Erythroblast (primary cell): ENCODE measurements at regions not wholly inside any gene's neighbourhood (a gene's known extent, or its start where the extent isn't known, plus 50 kb on each side); places are given as distances from the start of the nearest gene placed in this dataset.
"Not testable (repeated sequence)": the region's sequence is repeated elsewhere in the genome, so short reads cannot be mapped to it uniquely, and the experiment has no call there.

Experiments used
- DNase-seq, 2 experiments: peaks; one replicate each; lab custom pipeline; 2025; lab: John Stamatoyannopoulos, UW
- GATA1 ChIP-seq: IDR thresholded peaks from 2 replicates; pipeline ENCODE4 v1.6.1; 2011; ENCODE audit warnings: low read depth, mild to moderate bottlenecking, control low read depth, low read length, moderate library complexity
- POLR2A ChIP-seq: IDR thresholded peaks from 2 replicates; pipeline ENCODE4 v1.6.1; 2011; ENCODE audit warnings: mild to moderate bottlenecking, low read length

GRCh38 chr3:82129221-82129801 is 367.9 kb upstream of the GBE1 start:
- TF ChIP-seq POLR2A (no peak), GATA1 (no peak)
- DNase-seq: no peak

DNA sequence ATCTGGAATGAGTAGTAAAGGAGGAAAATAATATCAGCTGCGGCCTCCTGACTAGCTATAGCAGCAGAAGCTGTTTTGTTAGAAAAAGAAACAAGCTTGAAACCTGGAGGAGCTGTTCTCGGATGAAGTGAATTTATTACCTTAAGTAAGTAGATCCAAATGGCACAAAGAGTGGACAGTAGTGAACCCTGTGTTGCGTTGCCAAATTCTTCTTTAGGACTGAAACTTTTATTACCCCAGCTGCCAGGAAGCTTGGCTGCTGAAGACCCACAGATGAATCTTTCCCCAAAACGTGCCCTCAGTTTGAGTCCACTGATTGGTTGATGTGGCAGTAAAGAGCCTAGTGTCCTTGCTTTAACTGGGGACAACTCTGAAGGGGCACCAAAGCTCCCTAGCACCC is 366.8 kb upstream of the GBE1 start:
- no peak for DNase-seq
- no peak for TF ChIP-seq POLR2A
- no peak for TF ChIP-seq GATA1

- TF ChIP-seq POLR2A (no peak), GATA1 (no peak)
- no peak for DNase-seq
These were observed 361.3 kb upstream of the GBE1 start for GRCh38 chr3:82122554-82123345.

- TF ChIP-seq POLR2A: no peak
- TF ChIP-seq GATA1: no peak
- no peak for DNase-seq
These were observed 353.1 kb upstream of the GBE1 start for GRCh38 chr3:82114589-82114988.

DNA sequence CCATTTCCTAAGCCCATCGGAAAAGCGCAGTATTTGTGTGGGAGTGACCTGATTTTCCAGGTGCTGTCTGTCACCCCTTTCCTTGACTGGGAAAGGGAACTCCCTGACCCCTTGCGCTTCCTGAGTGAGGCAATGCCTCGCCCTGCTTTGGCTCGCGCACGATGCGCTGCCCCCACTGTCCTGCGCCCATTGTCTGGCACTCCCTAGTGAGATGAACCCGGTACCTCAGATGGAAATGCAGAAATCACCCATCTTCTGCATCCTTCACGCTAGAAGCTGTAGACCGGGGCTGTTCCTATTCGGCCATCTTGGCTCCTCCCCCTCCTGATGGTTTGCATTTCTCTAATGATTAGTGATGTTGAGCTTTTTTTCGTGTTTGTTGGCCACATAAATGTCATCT is 349.3 kb upstream of the GBE1 start:
- DNase-seq: not testable (repeated sequence)

- TF ChIP-seq GATA1: no peak
- TF ChIP-seq POLR2A: no peak
- no peak for DNase-seq
These were observed 341.8 kb upstream of the GBE1 start for GRCh38 chr3:82103241-82103640.

DNA sequence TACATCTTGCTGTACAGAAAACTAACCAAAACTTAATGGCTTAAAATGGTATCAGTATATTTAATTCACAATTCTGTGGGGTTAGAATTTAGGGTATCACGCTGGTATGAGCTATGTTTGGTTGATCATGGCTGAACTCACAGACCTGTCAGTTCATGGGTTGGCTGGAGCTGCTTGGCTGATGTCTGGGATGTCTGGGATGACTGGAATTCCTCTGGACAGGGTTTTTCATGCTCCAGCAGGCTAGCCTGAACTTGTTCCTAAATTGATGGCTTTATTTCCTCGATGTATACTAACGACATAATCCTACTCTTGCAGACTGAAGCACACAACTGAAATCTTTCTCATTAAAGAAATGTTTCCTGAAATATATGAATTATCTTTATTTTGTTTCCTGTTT is 338.9 kb upstream of the GBE1 start:
- TF ChIP-seq POLR2A (no peak), GATA1 (no peak)

DNA sequence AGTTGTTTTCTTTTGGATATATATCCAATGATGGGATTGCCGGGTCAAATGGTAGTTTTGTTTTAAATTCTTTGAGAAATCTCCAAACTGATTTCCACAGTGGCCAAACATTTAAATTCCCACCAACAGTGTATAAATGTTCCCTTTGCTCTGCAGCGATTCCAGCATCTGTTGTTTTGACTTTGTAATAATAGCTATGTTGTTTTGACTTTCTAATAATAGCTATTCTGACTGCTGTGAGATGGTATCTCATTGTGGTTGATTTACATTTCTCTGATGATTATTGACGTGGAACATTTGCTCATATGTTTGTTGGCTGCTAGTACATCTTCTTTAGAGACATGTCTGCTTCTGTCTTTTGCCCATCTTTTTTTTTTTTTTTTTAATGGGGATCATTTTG is 332.2 kb upstream of the GBE1 start:
- TF ChIP-seq POLR2A (no peak), GATA1 (no peak)
- no peak for DNase-seq

More for the DNA sequence above, 338.9 kb upstream of the GBE1 start:
- no peak for DNase-seq

DNA sequence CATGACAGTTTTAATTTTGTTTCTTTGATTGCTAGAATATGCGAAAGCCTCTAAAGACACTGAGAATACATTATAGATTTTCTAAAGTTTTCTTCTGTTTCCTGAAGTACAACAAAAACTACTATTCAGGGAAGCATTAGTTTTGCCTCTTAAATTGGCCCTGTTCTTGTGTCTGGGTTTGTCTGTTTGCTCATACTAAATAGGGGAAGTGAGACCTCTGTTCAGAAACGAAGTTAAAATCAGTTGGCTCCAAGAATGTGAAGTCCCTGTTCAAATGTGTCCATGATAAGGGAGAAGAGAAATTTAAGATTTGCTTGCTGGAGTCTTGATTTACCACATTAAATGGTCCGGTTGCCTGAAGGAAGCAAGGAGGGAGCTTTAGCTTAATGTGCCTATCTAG is 327.3 kb upstream of the GBE1 start:
- DNase-seq: no peak
- TF ChIP-seq GATA1 (no peak), POLR2A (no peak)

DNA sequence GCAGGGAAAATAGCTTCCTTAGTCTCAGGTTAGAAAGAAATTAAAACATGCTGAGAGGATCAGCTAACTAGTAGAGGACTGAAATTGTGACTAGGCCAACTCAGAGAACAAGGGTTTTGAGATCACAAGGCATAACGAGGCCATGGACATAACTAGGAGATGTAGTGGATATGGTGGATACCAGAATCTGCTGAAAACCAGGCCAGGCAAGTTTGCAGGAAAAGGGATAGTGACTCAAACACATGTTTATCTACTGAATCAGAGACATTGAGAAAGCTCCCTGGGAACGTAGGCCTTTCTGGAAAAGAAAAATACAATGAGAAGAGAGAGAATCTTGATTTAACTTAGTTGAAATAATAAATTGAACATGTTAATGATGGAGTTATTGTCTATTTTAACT is 326.5 kb upstream of the GBE1 start:
- TF ChIP-seq GATA1 (no peak), POLR2A (no peak)
- DNase-seq: no peak

- no peak for DNase-seq
- no peak for TF ChIP-seq POLR2A
- TF ChIP-seq GATA1: no peak
These were observed 324.5 kb upstream of the GBE1 start for GRCh38 chr3:82085851-82086475.

DNA sequence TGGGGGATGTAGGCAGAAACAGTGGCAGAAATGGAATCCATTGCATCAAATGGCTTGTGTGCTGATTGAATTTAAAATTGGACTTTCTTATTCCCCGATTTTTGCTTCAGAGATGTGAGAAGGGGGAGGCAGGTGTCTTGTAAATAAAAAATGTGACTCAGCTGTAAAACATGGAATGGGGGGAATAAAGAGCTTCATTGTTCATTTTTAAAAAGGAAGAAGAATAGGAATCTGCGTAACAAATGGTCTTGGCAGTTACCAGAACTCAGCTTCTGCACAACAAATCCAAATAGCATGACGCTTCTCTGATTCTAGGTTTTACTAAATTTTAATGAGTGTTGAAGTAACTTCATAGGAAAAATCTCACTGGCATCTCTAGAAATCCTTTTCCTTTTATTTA is 323.9 kb upstream of the GBE1 start:
- no peak for TF ChIP-seq GATA1
- no peak for TF ChIP-seq POLR2A
- DNase-seq: no peak

DNA sequence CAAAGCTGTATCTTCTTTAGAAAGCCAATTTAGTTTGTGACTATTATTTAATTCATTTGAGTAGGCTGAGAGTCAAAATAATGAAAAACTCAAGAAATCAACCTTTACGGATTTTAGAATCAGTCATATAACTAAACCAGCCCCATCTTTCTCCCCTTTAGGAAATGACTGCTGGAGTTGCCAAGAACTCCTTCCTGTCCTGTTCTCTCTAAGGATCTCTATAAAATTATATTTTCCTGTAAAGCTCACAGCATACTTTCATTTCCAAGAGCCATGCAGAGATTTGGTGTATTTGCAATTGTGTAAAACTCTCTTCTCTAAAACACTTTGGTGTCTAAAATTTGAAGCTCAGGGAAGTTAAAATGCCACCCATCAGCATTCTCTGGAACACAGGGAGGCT is 323.4 kb upstream of the GBE1 start:
- no peak for TF ChIP-seq POLR2A
- TF ChIP-seq GATA1: no peak
- DNase-seq: no peak

GRCh38 chr3:82082796-82083195 is 321.4 kb upstream of the GBE1 start:
- TF ChIP-seq GATA1 (no peak), POLR2A (no peak)
- no peak for DNase-seq

- DNase-seq: no peak
- TF ChIP-seq POLR2A: no peak
- TF ChIP-seq GATA1: no peak
These were observed 319.9 kb upstream of the GBE1 start for GRCh38 chr3:82081351-82081750.
